ENCODE measurements at regions not wholly inside any gene's neighbourhood (a gene's known extent, or its start where the extent isn't known, plus 50 kb on each side); places are given as distances from the start of the nearest gene placed in this dataset.
"Not testable (repeated sequence)": the region's sequence is repeated elsewhere in the genome, so short reads cannot be mapped to it uniquely, and the experiment has no call there.

GRCh38 chr9:31536471-31536870, 848.0 kb upstream of the ACO1 start:
- no peak for TF ChIP-seq CTCF (conservative IDR thresholded peaks at IDR 0.05)
- TF ChIP-seq ZFX (IDR thresholded peaks at IDR 0.05), result no peak

GRCh38 chr9:31541721-31542281, 842.6 kb upstream of the ACO1 start:
- no peak overlapping the region for H3K27ac ChIP-seq
- TF ChIP-seq CTCF (conservative IDR thresholded peaks at IDR 0.05), result no peak
- TF ChIP-seq ZFX (IDR thresholded peaks at IDR 0.05), result no peak

More at GRCh38 chr9:31536471-31536870, 848.0 kb upstream of the ACO1 start:
- H3K27ac ChIP-seq, result no peak overlapping the region

DNA sequence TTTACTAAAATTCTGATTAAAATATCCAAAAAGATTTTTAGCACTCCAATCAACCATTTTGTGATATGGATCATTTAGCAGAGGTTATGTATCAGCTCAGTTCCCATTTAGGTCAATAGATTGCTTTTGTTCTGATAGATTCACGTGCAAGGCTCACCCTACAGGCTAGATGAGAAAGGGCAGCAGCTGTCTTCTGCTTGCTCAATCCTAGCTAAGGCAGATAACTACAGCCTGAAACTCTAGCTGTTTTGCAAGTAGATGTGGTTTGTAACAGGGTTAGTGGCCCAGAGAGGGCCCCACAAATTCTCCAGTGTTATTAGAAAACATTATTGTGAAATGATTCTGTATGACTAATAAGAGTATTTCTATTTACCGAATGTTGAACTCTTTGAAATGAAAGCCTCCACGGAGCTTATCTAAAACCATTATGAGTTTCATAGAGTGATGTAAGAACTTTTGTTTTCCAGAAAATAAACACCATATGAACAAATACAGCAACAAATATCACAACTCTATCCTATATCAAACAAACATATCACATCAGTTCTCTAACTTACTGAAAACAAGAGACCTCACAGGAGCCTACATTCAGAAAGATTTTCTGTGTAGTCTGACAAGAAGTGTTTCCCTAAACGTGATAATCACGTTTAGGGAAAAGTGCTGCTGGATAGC, 841.9 kb upstream of the ACO1 start:
- TF ChIP-seq ZFX (IDR thresholded peaks at IDR 0.05) (no peak), CTCF (conservative IDR thresholded peaks at IDR 0.05) (peak; percentile 35)
- H3K27ac ChIP-seq, result no peak overlapping the region

DNA sequence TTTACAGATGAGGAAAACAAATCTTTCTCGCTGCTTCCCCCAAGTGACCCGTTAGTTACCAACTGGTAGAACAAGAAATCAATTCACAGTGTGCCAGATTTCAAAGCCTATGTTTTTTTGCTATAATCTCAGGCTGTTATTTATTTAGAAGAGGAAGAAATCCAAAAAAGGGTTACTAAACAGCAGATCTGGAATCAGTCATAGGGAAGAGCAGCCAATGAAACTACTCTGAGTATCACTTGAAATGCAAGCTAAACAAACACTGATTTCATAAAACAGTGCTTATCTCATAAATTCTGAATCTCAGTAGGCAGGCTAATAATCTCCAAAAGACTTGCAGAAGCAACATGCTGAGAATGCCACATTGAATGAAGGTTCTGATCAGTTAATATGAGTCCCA, 829.5 kb upstream of the ACO1 start:
- TF ChIP-seq CTCF (conservative IDR thresholded peaks at IDR 0.05) (no peak), ZFX (IDR thresholded peaks at IDR 0.05) (no peak)
- H3K27ac ChIP-seq, result no peak overlapping the region

- no peak overlapping the region for H3K27ac ChIP-seq
- TF ChIP-seq CTCF (conservative IDR thresholded peaks at IDR 0.05), result no peak
- TF ChIP-seq ZFX (IDR thresholded peaks at IDR 0.05), result no peak
These were observed 827.6 kb upstream of the ACO1 start for GRCh38 chr9:31556667-31557463.

- H3K27ac ChIP-seq, result not testable (repeated sequence)
These were observed 812.3 kb upstream of the ACO1 start for GRCh38 chr9:31572190-31572589.

DNA sequence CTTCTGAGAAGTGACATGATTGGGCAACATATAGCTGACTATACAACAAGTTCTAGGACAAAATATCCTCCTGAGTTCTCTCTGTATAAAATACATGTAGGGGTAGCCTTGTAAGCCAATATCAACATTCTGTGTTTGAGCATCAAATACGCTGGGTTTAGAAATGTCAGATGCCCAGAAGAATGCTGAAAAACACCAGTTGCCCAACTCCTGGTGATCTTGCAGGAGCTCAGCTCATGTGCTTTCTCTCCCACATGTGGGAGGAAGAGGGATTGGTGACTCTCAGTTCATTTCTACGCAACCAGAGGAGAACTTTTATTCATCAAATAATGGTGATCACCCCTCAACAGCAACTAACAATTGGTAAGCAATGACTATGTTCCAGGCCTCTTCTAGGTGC, 810.9 kb upstream of the ACO1 start:
- H3K27ac ChIP-seq, result no peak overlapping the region
- no peak for TF ChIP-seq CTCF (conservative IDR thresholded peaks at IDR 0.05)

All from C4-2B (cell line).